ENCODE measurements at regions not wholly inside any gene's neighbourhood (a gene's known extent, or its start where the extent isn't known, plus 50 kb on each side); places are given as distances from the start of the nearest gene placed in this dataset.

- TF ChIP-seq GABPA (tag; conservative IDR thresholded peaks at IDR 0.05; ENCODE audit: low read depth) (no peak), SPI1 (IDR thresholded peaks at IDR 0.05; ENCODE audit: borderline replicate concordance, low read depth, low read length) (no peak), RFX5 (IDR thresholded peaks at IDR 0.05; ENCODE audit: low read depth, low read length) (no peak)
Observed at GRCh38 chr14:96623676-96624484, 121.7 kb downstream of the PAPOLA start.

Measured in K562 (cell line).